A549 (cell line): ENCODE measurements at regions not wholly inside any gene's neighbourhood (a gene's known extent, or its start where the extent isn't known, plus 50 kb on each side); places are given as distances from the start of the nearest gene placed in this dataset.

Source experiments
- CHD2 ChIP-seq: fragments of 150-350 bp; IDR thresholded peaks from 2 replicates; pipeline ENCODE4 v1.6.1; 2014; ENCODE audit warnings: low read length; ENCODE audit not compliant: partially characterized antibody
- CTCF ChIP-seq: fragments of >200 bp; sonication (Bioruptor Twin); formaldehyde crosslinking; IDR thresholded peaks from 3 replicates; pipeline ENCODE4 v1.5.1; 2016
- E2F6 ChIP-seq: IDR thresholded peaks from 2 replicates; pipeline ENCODE4 v1.6.1; 2012; ENCODE audit warnings: low read depth, borderline replicate concordance
- EP300 ChIP-seq, 2 experiments: fragments of >200 bp; sonication (Bioruptor Twin); formaldehyde crosslinking; IDR thresholded peaks; 2 replicates in 1 of 2; 3 replicates in 1 of 2; pipeline ENCODE4 v1.6.1; 2016 to 2017
- KDM1A ChIP-seq: fragments of 200-600 bp; sonication (generic); IDR thresholded peaks from 2 replicates; pipeline ENCODE4 v1.6.1; 2016; ENCODE audit warnings: low read depth, mild to moderate bottlenecking
- MAFK ChIP-seq: fragments of 450-650 bp; IDR thresholded peaks from 2 replicates; pipeline ENCODE4 v1.6.1; 2014; ENCODE audit not compliant: partially characterized antibody
- MAX ChIP-seq: IDR thresholded peaks from 2 replicates; pipeline ENCODE4 v1.6.1; 2012
- PBX3 ChIP-seq: IDR thresholded peaks from 2 replicates; pipeline ENCODE4 v1.6.1; 2012
- POLR2A ChIP-seq: IDR thresholded peaks from 2 replicates; pipeline ENCODE4 v1.6.1; 2012; ENCODE audit warnings: mild to moderate bottlenecking, low read length
- RAD21 ChIP-seq, 2 experiments: fragments of >200 bp in 1 of 2; sonication (Bioruptor Twin) in 1 of 2; formaldehyde crosslinking in 1 of 2; IDR thresholded peaks in 1 of 2; conservative IDR thresholded peaks in 1 of 2; 2 replicates in 1 of 2; 3 replicates in 1 of 2; pipeline ENCODE4 v1.6.1; 2012 to 2018; ENCODE audit warnings: inconsistent platforms in 1 of 2
- REST ChIP-seq: fragments of 200-600 bp; sonication (generic); IDR thresholded peaks from 2 replicates; pipeline ENCODE4 v1.6.1; 2016; ENCODE audit warnings: antibody characterized with exemption, mild to moderate bottlenecking, moderate library complexity
- SMC3 ChIP-seq: fragments of >200 bp; sonication (Bioruptor Twin); formaldehyde crosslinking; IDR thresholded peaks from 3 replicates; pipeline ENCODE4 v1.6.1; 2018; ENCODE audit warnings: inconsistent platforms

GRCh38 chr6:14393910-14394309 lies 276.3 kb downstream of the CD83 start:
- no peak for TF ChIP-seq CTCF
- no peak for TF ChIP-seq REST
- no peak for TF ChIP-seq POLR2A
- TF ChIP-seq RAD21 (conservative IDR thresholded peaks at IDR 0.05 in 1 of 2, IDR thresholded peaks at IDR 0.05 in 1 of 2): no peak
- no peak for TF ChIP-seq KDM1A
- no peak for TF ChIP-seq MAX
- TF ChIP-seq SMC3: no peak
- no peak for TF ChIP-seq MAFK
- TF ChIP-seq CHD2: no peak
- TF ChIP-seq EP300 (IDR thresholded peaks at IDR 0.05): no peak
- no peak for TF ChIP-seq PBX3
- no peak for TF ChIP-seq E2F6
